GM21786 (cell line): ENCODE measurements at regions not wholly inside any gene's neighbourhood (a gene's known extent, or its start where the extent isn't known, plus 50 kb on each side); places are given as distances from the start of the nearest gene placed in this dataset.

Experiments used
- ATAC-seq: cut with Tn5 transposase; IDR thresholded peaks from one replicate; pipeline ENCODE4 v1.9.1; 2021; ENCODE audit not compliant: unreplicated experiment

- no peak for ATAC-seq
These were observed 541.0 kb upstream of the FZD8 start for GRCh38 chr10:36183056-36183455.

- no peak for ATAC-seq
These were observed 540.5 kb upstream of the FZD8 start for GRCh38 chr10:36182606-36183005.

- no peak for ATAC-seq
These were observed 540.1 kb upstream of the FZD8 start for GRCh38 chr10:36182179-36182566.

- ATAC-seq: no peak
These were observed 539.5 kb upstream of the FZD8 start for GRCh38 chr10:36181426-36182178.

- no peak for ATAC-seq
These were observed 536.5 kb upstream of the FZD8 start for GRCh38 chr10:36178616-36179015.

- ATAC-seq: no peak
These were observed 535.0 kb upstream of the FZD8 start for GRCh38 chr10:36177071-36177470.

GRCh38 chr10:36175954-36176353 lies 533.9 kb upstream of the FZD8 start:
- ATAC-seq: no peak

- ATAC-seq: no peak
These were observed 531.3 kb upstream of the FZD8 start for GRCh38 chr10:36173364-36173763.

GRCh38 chr10:36171953-36172940 lies 530.2 kb upstream of the FZD8 start:
- ATAC-seq: no peak

- no peak for ATAC-seq
These were observed 529.5 kb upstream of the FZD8 start for GRCh38 chr10:36171556-36171952.

- no peak for ATAC-seq
These were observed 528.9 kb upstream of the FZD8 start for GRCh38 chr10:36170943-36171501.

GRCh38 chr10:36170142-36170719 lies 528.1 kb upstream of the FZD8 start:
- ATAC-seq: no peak

- no peak for ATAC-seq
These were observed 526.7 kb upstream of the FZD8 start for GRCh38 chr10:36168777-36169176.

- no peak for ATAC-seq
These were observed 522.7 kb upstream of the FZD8 start for GRCh38 chr10:36164556-36165504.

GRCh38 chr10:36163827-36164226 lies 521.7 kb upstream of the FZD8 start:
- ATAC-seq: no peak

GRCh38 chr10:36157486-36157885 lies 515.4 kb upstream of the FZD8 start:
- ATAC-seq: no peak

- no peak for ATAC-seq
These were observed 506.1 kb upstream of the FZD8 start for GRCh38 chr10:36148207-36148606.

GRCh38 chr10:36147529-36147928 lies 505.4 kb upstream of the FZD8 start:
- ATAC-seq: no peak

GRCh38 chr10:36141856-36142560 lies 499.9 kb upstream of the FZD8 start:
- ATAC-seq: no peak

- ATAC-seq: no peak
These were observed 487.0 kb upstream of the FZD8 start for GRCh38 chr10:36129051-36129450.
